ENCODE measurements at regions not wholly inside any gene's neighbourhood (a gene's known extent, or its start where the extent isn't known, plus 50 kb on each side); places are given as distances from the start of the nearest gene placed in this dataset.

- TF ChIP-seq CTCF (IDR thresholded peaks at IDR 0.05; ENCODE audit: insufficient read depth, low read depth, low read length) (no peak), EZH2 (IDR thresholded peaks at IDR 0.05; ENCODE audit: insufficient read depth, low read length) (no peak)
These were observed 293.7 kb upstream of the TCF21 start for GRCh38 chr6:133595111-133595761.
